HG02970 (cell line): ENCODE measurements at regions not wholly inside any gene's neighbourhood (a gene's known extent, or its start where the extent isn't known, plus 50 kb on each side); places are given as distances from the start of the nearest gene placed in this dataset.

Source experiments
- ATAC-seq: cut with Tn5 transposase; IDR thresholded peaks from one replicate; pipeline ENCODE4 v1.9.1; 2021; ENCODE audit warnings: mild to moderate bottlenecking, moderate library complexity, moderate number of reproducible peaks; ENCODE audit not compliant: unreplicated experiment, low FRiP score

DNA sequence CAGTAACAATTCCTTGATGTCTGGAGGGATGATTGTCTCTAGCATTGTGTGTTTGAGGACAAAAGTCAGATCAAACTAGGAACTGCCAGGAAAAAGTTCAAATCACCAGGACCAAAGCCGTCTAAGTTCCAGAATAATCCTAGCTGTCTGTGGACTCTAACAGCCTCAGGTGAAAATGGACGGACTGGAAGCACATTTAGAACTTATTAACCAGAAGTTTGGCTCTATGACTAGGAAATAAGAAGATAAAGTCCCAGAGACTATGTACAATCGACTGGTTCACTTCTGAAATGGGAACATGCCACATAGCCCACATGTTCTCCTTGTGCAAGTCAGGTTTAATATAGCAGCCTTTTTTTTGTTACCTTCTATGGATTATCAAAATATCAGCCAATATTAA is 50.6 kb upstream of the SGO1 start:
- ATAC-seq, result no peak
